Adrenal gland (tissue), 9 donors: ENCODE measurements at regions not wholly inside any gene's neighbourhood (a gene's known extent, or its start where the extent isn't known, plus 50 kb on each side); places are given as distances from the start of the nearest gene placed in this dataset.

Source experiments
- DNase-seq, 7 donors: peaks; one replicate each; pipeline ENCODE4 v3.0.0-alpha.2; 2019 to 2020
- H3K27ac ChIP-seq, 5 donors: fragments of 200-600 bp; sonication (generic) in 4 of 5; 1 replicate in 3 of 5; 2 replicates in 2 of 5; pipeline versions ENCODE4 v1.5.1 to v1.8.0; 2016 to 2020; ENCODE audit warnings: mild to moderate bottlenecking in 1 of 5
- H3K27me3 ChIP-seq: fragments of 200-600 bp; 2 replicates; pipeline ENCODE4 v1.8.0; 2021
- H3K36me3 ChIP-seq, 2 donors: fragments of 200-600 bp; replicated peaks in 1 of 2; 1 replicate in 1 of 2; 2 replicates in 1 of 2; pipeline versions ENCODE4 v1.5.1 to v1.8.0; 2018 to 2022
- H3K4me1 ChIP-seq, 2 donors: fragments of 200-600 bp; replicated peaks in 1 of 2; 1 replicate in 1 of 2; 2 replicates in 1 of 2; pipeline versions ENCODE4 v1.5.1 to v1.8.0; 2018 to 2021
- H3K4me3 ChIP-seq, 4 donors: fragments of 200-600 bp; sonication (generic) in 3 of 4; one replicate each; pipeline ENCODE4 v1.5.1; 2016 to 2018
- H3K9me3 ChIP-seq, 3 donors: fragments of 200-600 bp; sonication (generic) in 1 of 3; replicated peaks in 1 of 3; 1 replicate in 2 of 3; 2 replicates in 1 of 3; pipeline versions ENCODE4 v1.5.1 to v1.8.0; 2016 to 2021
- CTCF ChIP-seq, 6 experiments: fragments of 450-650 bp in 4 of 6; fragments of 200-600 bp in 2 of 6; sonication (generic) in 1 of 6; IDR thresholded peaks; 1 replicate in 5 of 6; 2 replicates in 1 of 6; pipeline versions ENCODE4 v1.5.1 to v1.8.0; 2016 to 2021; ENCODE audit warnings: antibody characterized with exemption in 6 of 6, mild to moderate bottlenecking in 2 of 6, moderate library complexity in 1 of 6
- POLR2A ChIP-seq, 2 donors: fragments of 450-650 bp; IDR thresholded peaks; one replicate each; pipeline ENCODE4 v1.6.1; 2017; ENCODE audit warnings: antibody characterized with exemption in 2 of 2, mild to moderate bottlenecking in 2 of 2, moderate library complexity in 1 of 2
- WGBS, 4 donors: extraction: QIAGEN DNeasy Blood & Tissue Kit in 2 of 4; methylation state at CpG; one replicate each; pipeline versions ENCODE4 v1.1.5 to v1.1.7; 2013 to 2017; 5-methylcytosine and 5-hydroxymethylcytosine counted together
- intact Hi-C, 2 donors: fragments of 100-400 bp; cut with DNase I; formaldehyde crosslinking; loops; one replicate each; pipeline versions ENCODE4 v1.14.1 to v1.15.0; 2022 to 2023
- donor health status: healthy with polysubstance abuse.
- donor health status: Bipolar disorder and iron deficiency.
- donor health status: DM: yes; HTN: yes; CAD: no.
- donor health status: DM: no; HTN: no; CAD: no.
- donor health status: DM: no; HTN: no; CAD: no.

GRCh38 chr9:82606071-82606470 is 456.9 kb downstream of the RASEF start:
- Histone ChIP-seq H3K4me1 (no peaks in the 10 kb centered on the region), H3K4me3 (no peak overlapping the region), H3K9me3 (no peaks in the 10 kb centered on the region), H3K27me3 (no peaks in the 10 kb centered on the region), H3K36me3 (no peaks in the 10 kb centered on the region), H3K27ac (no peak overlapping the region)
- TF ChIP-seq POLR2A (IDR thresholded peaks at IDR 0.05) = no peak
- TF ChIP-seq CTCF (IDR thresholded peaks at IDR 0.05) = no peak
- intact Hi-C loops = loop anchor here in 1 of 2 donors (10.0 kb wide), 1 partner anchor 71 kb away; no protein-coding TSS in a partner anchor
- WGBS, 4 donors = 53 to 78% (median 73%) methylated on average over 1 of the region's 1 CpG
- DNase-seq = no peak

- Histone ChIP-seq H3K4me3 (no peak overlapping the region), H3K9me3 (no peaks in the 10 kb centered on the region), H3K36me3 (no peaks in the 10 kb centered on the region), H3K27ac (no peak overlapping the region), H3K4me1 (no peaks in the 10 kb centered on the region), H3K27me3 (no peaks in the 10 kb centered on the region)
- intact Hi-C loops = loop anchor here in 1 of 2 donors (10.0 kb wide), 1 partner anchor 72 kb away; no protein-coding TSS in a partner anchor
- WGBS, 4 donors = 45 to 56% (median 52%) methylated on average over 7 of the region's 7 CpGs
- DNase-seq = peak; percentile 16 to 77 (median 47)
- no peak for TF ChIP-seq POLR2A (IDR thresholded peaks at IDR 0.05)
- peak; percentile 34 to 77 (median 62) for TF ChIP-seq CTCF (IDR thresholded peaks at IDR 0.05)
These were observed 456.2 kb downstream of the RASEF start for GRCh38 chr9:82606492-82607382.

- Histone ChIP-seq H3K4me3 (no peak overlapping the region), H3K4me1 (no peaks in the 10 kb centered on the region), H3K36me3 (no peaks in the 10 kb centered on the region), H3K27me3 (no peaks in the 10 kb centered on the region), H3K9me3 (no peaks in the 10 kb centered on the region), H3K27ac (no peak overlapping the region)
- TF ChIP-seq CTCF (IDR thresholded peaks at IDR 0.05) = no peak
- no peak for TF ChIP-seq POLR2A (IDR thresholded peaks at IDR 0.05)
- no peak for DNase-seq
- WGBS, 4 donors = 70 to 83% (median 80%) methylated on average over 4 of the region's 4 CpGs
- intact Hi-C loops = loop anchor here in 1 of 2 donors (10.0 kb wide), 1 partner anchor 74 kb away; no protein-coding TSS in a partner anchor
These were observed 454.5 kb downstream of the RASEF start for GRCh38 chr9:82608487-82608886.

- Histone ChIP-seq H3K4me3 (no peak overlapping the region), H3K36me3 (no peaks in the 10 kb centered on the region), H3K9me3 (no peaks in the 10 kb centered on the region), H3K27ac (no peak overlapping the region), H3K27me3 (no peaks in the 10 kb centered on the region), H3K4me1 (no peaks in the 10 kb centered on the region)
- intact Hi-C loops = no loop called here
- TF ChIP-seq CTCF (IDR thresholded peaks at IDR 0.05) (no peak), POLR2A (IDR thresholded peaks at IDR 0.05) (no peak)
- WGBS, 4 donors = 74 to 85% (median 80%) methylated on average over 5 of the region's 5 CpGs
- no peak for DNase-seq
These were observed 450.0 kb downstream of the RASEF start for GRCh38 chr9:82612942-82613341.
